ENCODE measurements at regions not wholly inside any gene's neighbourhood (a gene's known extent, or its start where the extent isn't known, plus 50 kb on each side); places are given as distances from the start of the nearest gene placed in this dataset.

GRCh38 chr6:153525998-153526397, 394.9 kb upstream of the RGS17 start:
- H2BK5ac ChIP-seq (ENCODE audit: low read depth, low read length, poor library complexity, severe bottlenecking) = no peak overlapping the region
- H3K9me3 ChIP-seq (ENCODE audit: control insufficient read depth, insufficient read depth, low read length) = peaks cover 7% of the 10 kb centered on the region
- H3K4me2 ChIP-seq (ENCODE audit: low read depth, low read length) = no peak overlapping the region
- DNase-seq (no peak), ATAC-seq (ENCODE audit: low read depth) (no peak)
- H4K8ac ChIP-seq (ENCODE audit: low read depth in 2 of 2, low read length in 2 of 2) = no peak overlapping the region
- H3K4me3 ChIP-seq (ENCODE audit: insufficient read depth, low read depth, low read length) = no peak overlapping the region
- ChIA-PET POLR2A (ENCODE audit: unreplicated experiment) (no interaction called here), CTCF (no interaction called here)
- H3K9me1 ChIP-seq (ENCODE audit: insufficient read depth, low read length) = no peaks in the 10 kb centered on the region
- H3K4ac ChIP-seq (ENCODE audit: low read depth, low read length) = no peak overlapping the region
- H2BK120ac ChIP-seq (ENCODE audit: low read depth, low read length) = no peak overlapping the region
- no peak overlapping the region for H3K23ac ChIP-seq (ENCODE audit: low read depth, low read length)
- H3K56ac ChIP-seq (ENCODE audit: extremely low read depth, insufficient read depth, low read length) = no peak overlapping the region
- H2AK5ac ChIP-seq (ENCODE audit: low read depth, low read length) = no peak overlapping the region
- no peak overlapping the region for H3K18ac ChIP-seq (ENCODE audit: low read depth, low read length)
- dilution Hi-C loops (cut with HindIII; ENCODE audit: low sequenced_read_pairs, unreplicated experiment) = no loop called here
- H2BK20ac ChIP-seq (ENCODE audit: low read depth, low read length) = no peak overlapping the region
- H2BK15ac ChIP-seq (ENCODE audit: low read depth, low read length) = no peak overlapping the region
- no TSS peak for BruUV-seq (replicated peaks)
- H2AK9ac ChIP-seq (replicated peaks; ENCODE audit: low read depth, low read length, poor library complexity) = no peak overlapping the region
- in situ Hi-C loops (cut with MboI; ENCODE audit: low sequenced_read_pairs) = no loop called here
- no peaks in the 10 kb centered on the region for H4K20me1 ChIP-seq (ENCODE audit: insufficient read depth, low read length)
- no peaks in the 10 kb centered on the region for H3K27me3 ChIP-seq (ENCODE audit: control insufficient read depth, insufficient read depth, low read length)
- no peaks in the 10 kb centered on the region for H3K4me1 ChIP-seq (ENCODE audit: control insufficient read depth, insufficient read depth, low read length)
- H4K5ac ChIP-seq (ENCODE audit: low read depth, low read length) = no peak overlapping the region
- intact Hi-C loops (cut with micrococcal nuclease) = no loop called here
- TF ChIP-seq MXI1 (IDR thresholded peaks at IDR 0.05; ENCODE audit: borderline replicate concordance, low read depth, low read length) (no peak), RCOR1 (IDR thresholded peaks at IDR 0.05; ENCODE audit: insufficient replicate concordance, low read length) (no peak), RFX5 (IDR thresholded peaks at IDR 0.05; ENCODE audit: low read depth, low read length) (no peak), CEBPB (IDR thresholded peaks at IDR 0.05; ENCODE audit: low read depth, low read length) (no peak), MAZ (IDR thresholded peaks at IDR 0.05; ENCODE audit: borderline replicate concordance, low read depth, low read length) (no peak), USF2 (IDR thresholded peaks at IDR 0.05; ENCODE audit: low read depth, low read length) (no peak), BHLHE40 (IDR thresholded peaks at IDR 0.05; ENCODE audit: low read depth, low read length) (no peak), RAD21 (IDR thresholded peaks at IDR 0.05; ENCODE audit: low read length) (no peak), NFE2L2 (IDR thresholded peaks at IDR 0.05; ENCODE audit: low read depth, low read length) (no peak), SMC3 (IDR thresholded peaks at IDR 0.05; ENCODE audit: low read depth, low read length) (no peak), MAFK (IDR thresholded peaks at IDR 0.05; ENCODE audit: low read depth, low read length) (no peak), POLR2A (IDR thresholded peaks at IDR 0.05; ENCODE audit: low read depth, low read length) (no peak), FOS (IDR thresholded peaks at IDR 0.05; ENCODE audit: low read depth, low read length) (no peak), CTCF (conservative IDR thresholded peaks at IDR 0.05; ENCODE audit: low read depth, low read length) (no peak)
- TF ChIP-seq, protein P1, sequence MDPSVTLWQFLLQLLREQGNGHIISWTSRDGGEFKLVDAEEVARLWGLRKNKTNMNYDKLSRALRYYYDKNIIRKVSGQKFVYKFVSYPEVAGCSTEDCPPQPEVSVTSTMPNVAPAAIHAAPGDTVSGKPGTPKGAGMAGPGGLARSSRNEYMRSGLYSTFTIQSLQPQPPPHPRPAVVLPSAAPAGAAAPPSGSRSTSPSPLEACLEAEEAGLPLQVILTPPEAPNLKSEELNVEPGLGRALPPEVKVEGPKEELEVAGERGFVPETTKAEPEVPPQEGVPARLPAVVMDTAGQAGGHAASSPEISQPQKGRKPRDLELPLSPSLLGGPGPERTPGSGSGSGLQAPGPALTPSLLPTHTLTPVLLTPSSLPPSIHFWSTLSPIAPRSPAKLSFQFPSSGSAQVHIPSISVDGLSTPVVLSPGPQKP (IDR thresholded peaks at IDR 0.05; ENCODE audit: borderline replicate concordance, low read depth, low read length) = no peak
- no peak overlapping the region for H4K91ac ChIP-seq (ENCODE audit: insufficient read depth, low read depth, low read length)
- H3K79me1 ChIP-seq (ENCODE audit: low read depth in 1 of 2, low read length in 2 of 2) = no peaks in the 10 kb centered on the region
- no peak overlapping the region for H3K14ac ChIP-seq (replicated peaks; ENCODE audit: low read depth, low read length)
- H3K27ac ChIP-seq (ENCODE audit: insufficient read depth, low read length) = no peak overlapping the region
- H3K36me3 ChIP-seq (ENCODE audit: control insufficient read depth, insufficient read depth, low read length) = no peaks in the 10 kb centered on the region
- WGBS, 2 experiments (ENCODE audit: extremely low coverage in 2 of 2, insufficient read length in 1 of 2) = no CpG with 5 or more reads among the region's 1 CpG
- H3K9ac ChIP-seq (ENCODE audit: low read depth, low read length) = no peak overlapping the region
- H2AFZ ChIP-seq (replicated peaks; ENCODE audit: low read length, poor library complexity) = no peak overlapping the region
